Activated CD4-positive, alpha-beta memory T cell treated with anti-CD3 and anti-CD28 coated beads, Interleukin-2, amount 10 ng/mL, durations not matched to agents 7 days and 5 days (primary cell): ENCODE measurements at regions not wholly inside any gene's neighbourhood (a gene's known extent, or its start where the extent isn't known, plus 50 kb on each side); places are given as distances from the start of the nearest gene placed in this dataset.

Experiments
- CTCF ChIA-PET: fragments of 350-600 bp; sonication (Branson Sonifier 250); formaldehyde crosslinking; loops from one replicate; lab custom pipeline; 2021; ENCODE audit warnings: antibody characterized with exemption, inconsistent platforms; lab: Charles Lee
- POLR2A ChIA-PET: fragments of 350-600 bp; sonication (Branson Sonifier 250); formaldehyde crosslinking; loops from one replicate; lab custom pipeline; 2021; ENCODE audit warnings: antibody characterized with exemption; lab: Charles Lee
- DNase-seq: peaks from one replicate; pipeline ENCODE4 v3.0.0-alpha.2; 2020
- H3K27ac Mint-ChIP-seq: one replicate; pipeline ENCODE4 v1.8.0; 2021; ENCODE audit warnings: mild to moderate bottlenecking, mixed read lengths
- H3K27me3 Mint-ChIP-seq: one replicate; pipeline ENCODE4 v1.8.0; 2021; ENCODE audit warnings: mixed read lengths
- H3K36me3 Mint-ChIP-seq: one replicate; pipeline ENCODE4 v1.8.0; 2021; ENCODE audit warnings: low read depth, mixed read lengths
- H3K4me1 Mint-ChIP-seq: one replicate; pipeline ENCODE4 v1.8.0; 2021; ENCODE audit warnings: mixed read lengths
- H3K4me3 Mint-ChIP-seq: one replicate; pipeline ENCODE4 v1.8.0; 2021; ENCODE audit warnings: mild to moderate bottlenecking, mixed read lengths
- H3K9me3 Mint-ChIP-seq: one replicate; pipeline ENCODE4 v1.8.0; 2021; ENCODE audit warnings: mixed read lengths

- Mint-ChIP-seq H3K27me3 (peaks cover 2% of the 10 kb centered on the region), H3K9me3 (no peaks in the 10 kb centered on the region), H3K27ac (peak overlapping the region; percentile 68), H3K4me1 (peaks cover 57% of the 10 kb centered on the region), H3K4me3 (peak overlapping the region; percentile 78), H3K36me3 (peaks cover 10% of the 10 kb centered on the region)
- peak; percentile 51 for DNase-seq
- ChIA-PET POLR2A (interaction anchor here (1.2 to 1.9 kb wide), 7 partner anchors 14 to 262 kb away, joined by 3 to 14 read pairs (median 6); no protein-coding TSS in a partner anchor), CTCF (interaction anchor here (0.7 to 2.4 kb wide), 5 partner anchors 36 to 491 kb away, joined by 3 to 14 read pairs (median 4); no protein-coding TSS in a partner anchor)
Observed at GRCh38 chr22:46072110-46072881, 78.0 kb upstream of the PPARA start.

DNA sequence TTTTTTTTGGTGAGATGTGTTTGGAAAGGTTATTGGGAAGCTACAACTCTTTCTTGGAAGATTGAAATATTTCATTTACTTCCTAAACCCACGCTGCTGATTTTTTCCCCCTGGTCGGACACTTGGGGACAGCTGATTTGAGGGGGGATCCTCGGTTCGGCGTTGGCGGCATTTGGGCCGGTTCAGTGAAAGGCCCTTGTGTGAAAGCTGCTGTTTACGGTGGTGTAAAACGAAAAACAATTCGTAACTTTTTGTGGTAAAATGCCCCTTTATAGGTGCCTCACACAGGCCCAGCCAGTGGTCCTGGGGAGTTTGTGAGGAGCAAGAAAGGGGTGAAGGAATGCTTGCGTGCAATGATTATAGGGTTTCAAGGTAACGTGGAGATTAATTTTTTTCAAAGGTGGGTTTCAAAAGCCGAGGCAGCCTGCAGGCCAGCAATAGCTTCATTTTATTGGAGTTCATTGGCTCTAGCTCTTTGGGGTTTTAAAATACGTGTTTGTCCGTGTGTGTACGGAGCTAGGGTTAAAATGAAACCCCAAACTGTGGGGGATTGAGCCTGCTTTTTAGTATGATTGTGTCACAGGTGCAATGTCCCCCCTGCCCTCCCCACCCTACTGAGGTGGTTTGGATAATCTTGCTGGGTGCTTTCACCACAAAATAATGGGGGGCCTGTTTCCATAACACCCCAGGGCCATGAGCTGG lies 77.2 kb upstream of the PPARA start:
- DNase-seq: no peak
- H3K4me1 Mint-ChIP-seq: peaks cover 54% of the 10 kb centered on the region
- peak overlapping the region; percentile 78 for H3K4me3 Mint-ChIP-seq
- H3K27ac Mint-ChIP-seq: peak overlapping the region; percentile 63
- POLR2A ChIA-PET: interaction anchor here (0.6 to 1.9 kb wide), 9 partner anchors 11 to 261 kb away, joined by 3 to 14 read pairs (median 5); no protein-coding TSS in a partner anchor
- CTCF ChIA-PET: interaction anchor here (0.7 to 2.4 kb wide), 6 partner anchors 37 to 864 kb away, joined by 3 to 14 read pairs (median 4); no protein-coding TSS in a partner anchor
- no peaks in the 10 kb centered on the region for H3K9me3 Mint-ChIP-seq
- peaks cover 2% of the 10 kb centered on the region for H3K27me3 Mint-ChIP-seq
- peaks cover 10% of the 10 kb centered on the region for H3K36me3 Mint-ChIP-seq

- Mint-ChIP-seq H3K9me3 (no peaks in the 10 kb centered on the region), H3K4me1 (peaks cover 49% of the 10 kb centered on the region), H3K36me3 (peaks cover 10% of the 10 kb centered on the region), H3K4me3 (peak overlapping the region; percentile 58), H3K27ac (peak overlapping the region; percentile 63), H3K27me3 (peaks cover 2% of the 10 kb centered on the region)
- CTCF ChIA-PET: interaction anchor here (1.1 to 2.4 kb wide), 2 partner anchors 37 to 68 kb away, joined by 7 to 14 read pairs; no protein-coding TSS in a partner anchor
- no peak for DNase-seq
- POLR2A ChIA-PET: interaction anchor here (0.6 to 1.9 kb wide), 8 partner anchors 11 to 260 kb away, joined by 3 to 14 read pairs (median 6); no protein-coding TSS in a partner anchor
Observed at GRCh38 chr22:46073683-46074504, 76.4 kb upstream of the PPARA start.

- ChIA-PET POLR2A (no interaction called here), CTCF (interaction anchor here (1.8 kb wide), 1 partner anchor 39 kb away, joined by 4 read pairs; no protein-coding TSS in a partner anchor)
- no peak for DNase-seq
- Mint-ChIP-seq H3K27ac (peak overlapping the region; percentile 68), H3K36me3 (peaks cover 7% of the 10 kb centered on the region), H3K4me3 (peak overlapping the region; percentile 58), H3K4me1 (peaks cover 39% of the 10 kb centered on the region), H3K9me3 (no peaks in the 10 kb centered on the region), H3K27me3 (peaks cover 2% of the 10 kb centered on the region)
Observed at GRCh38 chr22:46074771-46075551, 75.4 kb upstream of the PPARA start.

DNA sequence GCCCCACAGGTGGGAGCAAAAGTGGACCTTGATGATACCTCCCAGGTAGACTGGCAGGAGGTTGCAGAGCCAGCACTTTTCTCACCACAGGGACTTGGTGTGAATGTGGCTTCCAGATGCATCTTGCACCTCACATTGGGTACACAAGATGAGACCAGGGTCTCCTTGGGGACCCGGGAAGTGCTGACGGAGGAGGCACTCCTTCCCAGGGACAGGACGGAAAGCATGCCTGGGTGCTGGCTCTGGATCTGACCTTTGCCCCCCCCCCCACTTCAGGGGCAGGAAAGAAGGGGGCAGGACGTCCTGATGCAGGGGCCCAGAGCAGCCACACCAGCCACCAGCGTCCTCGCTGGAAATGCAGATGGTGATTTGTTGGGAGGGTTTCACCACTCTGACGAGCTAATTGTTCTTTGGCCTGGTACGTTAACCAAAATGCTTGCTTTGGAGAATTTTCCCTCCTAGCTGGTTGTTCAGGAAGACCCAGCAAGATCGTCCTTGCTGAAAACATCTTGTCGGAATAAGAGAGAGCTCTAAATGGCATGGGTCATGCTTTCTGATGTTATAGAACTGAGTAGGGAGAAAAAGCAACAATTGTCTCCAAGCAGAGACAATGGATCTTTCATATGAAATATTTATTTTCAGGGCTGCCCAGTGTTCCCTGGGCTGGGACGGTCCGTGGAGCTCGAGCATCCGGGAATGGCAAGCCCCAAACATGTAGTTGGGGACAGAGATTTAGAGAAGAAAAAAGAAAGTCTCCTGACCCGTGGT lies 74.4 kb upstream of the PPARA start:
- no peak overlapping the region for H3K4me3 Mint-ChIP-seq
- ChIA-PET CTCF (interaction anchor here (1.1 to 1.8 kb wide), 2 partner anchors 40 to 69 kb away, joined by 3 to 4 read pairs; no protein-coding TSS in a partner anchor), POLR2A (no interaction called here)
- peaks cover 41% of the 10 kb centered on the region for H3K4me1 Mint-ChIP-seq
- peaks cover 2% of the 10 kb centered on the region for H3K27me3 Mint-ChIP-seq
- peaks cover 7% of the 10 kb centered on the region for H3K36me3 Mint-ChIP-seq
- H3K9me3 Mint-ChIP-seq: no peaks in the 10 kb centered on the region
- DNase-seq: no peak
- peak overlapping the region; percentile 9 for H3K27ac Mint-ChIP-seq

DNA sequence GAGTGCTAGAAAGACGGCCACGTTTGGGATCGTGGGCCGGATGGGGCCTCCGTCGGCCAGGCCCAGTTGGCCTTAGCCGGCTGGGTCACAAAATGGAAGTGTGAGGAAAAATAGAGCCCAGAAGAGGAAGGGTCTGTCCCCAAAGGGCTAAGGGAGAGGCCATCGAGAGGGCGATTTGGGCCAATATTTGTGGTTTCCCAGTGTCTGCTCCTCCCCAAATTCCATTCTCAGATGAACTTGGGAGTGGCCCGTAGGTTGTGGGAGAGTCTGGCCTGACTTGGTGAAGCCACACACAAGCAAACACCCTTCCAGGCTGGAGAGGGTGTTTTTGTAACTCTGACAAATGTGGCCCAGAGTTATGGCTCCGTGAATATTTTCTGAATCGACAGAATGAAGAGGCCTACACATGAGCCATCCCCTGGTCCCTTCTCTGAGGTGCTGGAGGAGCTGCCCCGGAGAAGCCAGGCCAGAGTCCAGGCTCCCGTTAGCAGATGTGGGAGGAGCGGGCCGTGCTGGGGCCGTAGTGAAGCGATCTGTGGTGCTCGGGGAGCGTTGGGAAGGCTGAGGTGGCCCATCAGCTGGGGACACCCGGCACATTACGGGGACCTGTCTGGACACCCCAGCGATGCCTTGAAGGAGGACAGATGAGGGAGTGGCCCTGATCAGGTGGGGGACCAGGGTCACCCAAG lies 73.5 kb upstream of the PPARA start:
- ChIA-PET POLR2A (no interaction called here), CTCF (interaction anchor here (1.1 to 1.8 kb wide), 2 partner anchors 41 to 70 kb away, joined by 3 to 4 read pairs; no protein-coding TSS in a partner anchor)
- H3K9me3 Mint-ChIP-seq: no peaks in the 10 kb centered on the region
- H3K27ac Mint-ChIP-seq: no peak overlapping the region
- peaks cover 7% of the 10 kb centered on the region for H3K36me3 Mint-ChIP-seq
- H3K4me1 Mint-ChIP-seq: peaks cover 41% of the 10 kb centered on the region
- H3K27me3 Mint-ChIP-seq: peaks cover 2% of the 10 kb centered on the region
- no peak for DNase-seq
- no peak overlapping the region for H3K4me3 Mint-ChIP-seq

GRCh38 chr22:46077669-46078099 lies 72.6 kb upstream of the PPARA start:
- CTCF ChIA-PET: no interaction called here
- Mint-ChIP-seq H3K4me1 (peaks cover 39% of the 10 kb centered on the region), H3K36me3 (peaks cover 6% of the 10 kb centered on the region), H3K27ac (no peak overlapping the region), H3K27me3 (peaks cover 2% of the 10 kb centered on the region), H3K4me3 (no peak overlapping the region), H3K9me3 (no peaks in the 10 kb centered on the region)
- POLR2A ChIA-PET: no interaction called here
- no peak for DNase-seq

DNA sequence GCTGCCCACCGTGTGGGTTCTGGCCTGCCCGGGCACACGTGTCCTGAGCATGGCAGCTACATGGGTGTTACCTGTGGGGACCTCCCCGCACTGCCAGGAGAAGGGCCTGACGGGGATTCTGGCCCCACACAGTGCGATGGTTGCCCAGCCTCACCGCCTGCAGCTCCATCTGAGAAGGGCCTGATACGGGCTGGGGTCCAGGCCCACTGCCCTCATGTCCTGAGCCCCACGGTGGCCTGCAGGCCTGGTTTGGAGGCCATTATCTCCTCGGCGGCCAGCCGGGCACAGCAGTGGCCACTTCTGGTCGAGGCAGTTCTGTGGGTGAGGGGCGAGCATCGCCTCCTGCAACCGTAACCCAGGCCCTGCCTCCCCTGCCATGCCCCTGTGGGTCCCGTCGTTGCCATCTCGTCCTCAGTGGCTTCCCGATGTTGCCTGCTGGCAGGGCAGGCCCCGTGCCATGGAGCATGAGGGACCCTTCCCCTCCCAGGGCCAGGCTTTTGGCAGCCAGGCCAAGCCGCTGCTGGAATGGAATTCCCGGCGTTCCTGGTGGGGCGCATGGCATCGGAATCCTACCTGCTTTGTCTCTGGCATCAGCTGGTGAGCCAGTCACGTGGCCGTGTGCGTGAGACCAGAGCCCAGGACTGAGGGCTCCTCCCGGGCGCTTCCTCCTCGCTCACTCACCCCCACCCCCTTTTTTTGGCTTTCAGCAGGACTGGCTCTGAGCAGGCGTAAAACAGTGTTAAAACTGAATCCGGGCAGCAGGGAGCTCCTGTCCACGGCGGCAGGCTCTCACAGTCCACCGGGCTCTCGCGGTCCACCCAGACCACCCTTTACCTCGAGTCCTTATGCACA lies 71.9 kb upstream of the PPARA start:
- ChIA-PET CTCF (no interaction called here), POLR2A (no interaction called here)
- DNase-seq: no peak
- Mint-ChIP-seq H3K9me3 (no peaks in the 10 kb centered on the region), H3K4me1 (peaks cover 34% of the 10 kb centered on the region), H3K36me3 (peaks cover 5% of the 10 kb centered on the region), H3K4me3 (no peak overlapping the region), H3K27ac (no peak overlapping the region), H3K27me3 (no peaks in the 10 kb centered on the region)

GRCh38 chr22:46079093-46079860 lies 71.0 kb upstream of the PPARA start:
- Mint-ChIP-seq H3K36me3 (peaks cover 5% of the 10 kb centered on the region), H3K9me3 (no peaks in the 10 kb centered on the region), H3K27me3 (no peaks in the 10 kb centered on the region), H3K27ac (no peak overlapping the region), H3K4me3 (no peak overlapping the region), H3K4me1 (peaks cover 26% of the 10 kb centered on the region)
- DNase-seq: no peak
- ChIA-PET POLR2A (no interaction called here), CTCF (no interaction called here)
